CD8-positive, alpha-beta memory T cell (primary cell): ENCODE measurements at regions not wholly inside any gene's neighbourhood (a gene's known extent, or its start where the extent isn't known, plus 50 kb on each side); places are given as distances from the start of the nearest gene placed in this dataset.

Source experiments
- CTCF ChIA-PET: fragments of 350-600 bp; sonication (Branson Sonifier 250); formaldehyde crosslinking; loops from one replicate; lab custom pipeline; 2021; ENCODE audit warnings: antibody characterized with exemption; lab: Charles Lee
- POLR2A ChIA-PET: fragments of 350-600 bp; sonication (Branson Sonifier 250); formaldehyde crosslinking; loops from one replicate; lab custom pipeline; 2021; ENCODE audit warnings: antibody characterized with exemption; lab: Charles Lee
- DNase-seq, 5 donors: peaks; one replicate each; pipeline versions ENCODE4 v3.0.0 to v3.0.0-alpha.2; 2020 to 2022; ENCODE audit warnings: mixed read lengths in 1 of 5
- H3K27ac ChIP-seq: one replicate; pipeline ENCODE4 v1.7.0; 2013; ENCODE audit warnings: low read depth, mild to moderate bottlenecking, low read length, moderate library complexity
- H3K27me3 ChIP-seq: 2 replicates; pipeline ENCODE4 v1.7.0; 2013; ENCODE audit warnings: low read length, mild to moderate bottlenecking; ENCODE audit not compliant: insufficient read depth, poor library complexity, severe bottlenecking
- H3K36me3 ChIP-seq: 2 replicates; pipeline ENCODE4 v1.7.0; 2013; ENCODE audit warnings: mild to moderate bottlenecking, low read length, moderate library complexity; ENCODE audit not compliant: insufficient read depth
- H3K4me1 ChIP-seq: 2 replicates; pipeline ENCODE4 v1.7.0; 2013; ENCODE audit warnings: mild to moderate bottlenecking, low read length, moderate library complexity; ENCODE audit not compliant: insufficient read depth
- H3K4me3 ChIP-seq: 2 replicates; pipeline ENCODE4 v1.7.0; 2013; ENCODE audit warnings: mild to moderate bottlenecking, low read length
- H3K9me3 ChIP-seq: 2 replicates; pipeline ENCODE4 v1.7.0; 2013; ENCODE audit warnings: mild to moderate bottlenecking, low read length
- H3K27ac Mint-ChIP-seq, 8 donors: one replicate each; pipeline ENCODE4 v1.8.0; 2020 to 2021; ENCODE audit warnings: mixed read lengths in 8 of 8, mild to moderate bottlenecking in 6 of 8, inconsistent platforms in 3 of 8, moderate library complexity in 3 of 8
- H3K27me3 Mint-ChIP-seq, 2 donors: one replicate each; pipeline ENCODE4 v1.8.0; 2020 to 2021; ENCODE audit warnings: mixed read lengths in 2 of 2, mild to moderate bottlenecking in 1 of 2, moderate library complexity in 1 of 2
- H3K36me3 Mint-ChIP-seq, 3 donors: one replicate each; pipeline ENCODE4 v1.8.0; 2020 to 2021; ENCODE audit warnings: mixed read lengths in 3 of 3, inconsistent platforms in 1 of 3, mild to moderate bottlenecking in 1 of 3
- H3K4me1 Mint-ChIP-seq, 3 donors: one replicate each; pipeline ENCODE4 v1.8.0; 2020 to 2021; ENCODE audit warnings: mixed read lengths in 3 of 3, inconsistent platforms in 1 of 3, mild to moderate bottlenecking in 1 of 3
- H3K4me3 Mint-ChIP-seq, 7 donors: one replicate each; pipeline ENCODE4 v1.8.0; 2020 to 2021; ENCODE audit warnings: mixed read lengths in 7 of 7, mild to moderate bottlenecking in 6 of 7, moderate library complexity in 4 of 7, inconsistent platforms in 2 of 7
- H3K9me3 Mint-ChIP-seq, 5 donors: one replicate each; pipeline ENCODE4 v1.8.0; 2020 to 2022; ENCODE audit warnings: mixed read lengths in 5 of 5, mild to moderate bottlenecking in 3 of 5, moderate library complexity in 2 of 5, inconsistent platforms in 1 of 5

- DNase-seq: no peak
- H3K4me3 Mint-ChIP-seq: no peak overlapping the region
- H3K9me3 Mint-ChIP-seq: no peaks in the 10 kb centered on the region
- no peak overlapping the region for H3K27ac ChIP-seq
- no peaks in the 10 kb centered on the region for H3K4me1 ChIP-seq
- no peaks in the 10 kb centered on the region for H3K36me3 ChIP-seq
- H3K27me3 ChIP-seq: no peaks in the 10 kb centered on the region
- no peaks in the 10 kb centered on the region for H3K4me1 Mint-ChIP-seq
- H3K4me3 ChIP-seq: no peak overlapping the region
- peaks cover 0 to 21% of the 10 kb centered on the region in 2 donors for H3K27me3 Mint-ChIP-seq
- CTCF ChIA-PET: no interaction called here
- no peaks in the 10 kb centered on the region for H3K9me3 ChIP-seq
- no peak overlapping the region for H3K27ac Mint-ChIP-seq
- POLR2A ChIA-PET: no interaction called here
- no peaks in the 10 kb centered on the region for H3K36me3 Mint-ChIP-seq
These were observed 177.7 kb upstream of the CDYL start for GRCh38 chr6:4598384-4598995.

DNA sequence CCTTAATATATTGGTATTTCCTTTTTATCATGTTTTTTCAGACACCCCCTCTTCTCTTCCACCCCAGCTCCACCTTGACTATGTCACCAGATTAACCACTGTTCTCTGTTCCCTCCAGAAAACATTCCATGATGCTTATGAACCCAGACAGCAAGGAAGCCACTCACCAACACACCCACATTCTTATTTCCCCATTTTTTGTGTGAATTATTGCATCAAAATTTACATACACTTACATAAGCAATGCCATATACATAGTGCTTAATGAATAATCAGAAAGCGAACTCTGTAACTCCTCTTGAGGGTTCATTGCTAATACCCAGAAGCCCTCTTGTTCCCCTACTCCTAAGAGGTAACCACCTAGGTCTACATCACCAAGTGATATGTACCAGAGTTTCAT lies 182.3 kb upstream of the CDYL start:
- H3K9me3 Mint-ChIP-seq: no peaks in the 10 kb centered on the region
- Histone ChIP-seq H3K27me3 (no peaks in the 10 kb centered on the region), H3K27ac (no peak overlapping the region), H3K36me3 (no peaks in the 10 kb centered on the region), H3K4me1 (no peaks in the 10 kb centered on the region), H3K4me3 (no peak overlapping the region), H3K9me3 (no peaks in the 10 kb centered on the region)
- no peaks in the 10 kb centered on the region for H3K4me1 Mint-ChIP-seq
- ChIA-PET POLR2A (no interaction called here), CTCF (no interaction called here)
- DNase-seq: no peak
- H3K27me3 Mint-ChIP-seq: peaks cover 0 to 16% of the 10 kb centered on the region in 2 donors
- no peaks in the 10 kb centered on the region for H3K36me3 Mint-ChIP-seq
- no peak overlapping the region for H3K4me3 Mint-ChIP-seq
- H3K27ac Mint-ChIP-seq: no peak overlapping the region

DNA sequence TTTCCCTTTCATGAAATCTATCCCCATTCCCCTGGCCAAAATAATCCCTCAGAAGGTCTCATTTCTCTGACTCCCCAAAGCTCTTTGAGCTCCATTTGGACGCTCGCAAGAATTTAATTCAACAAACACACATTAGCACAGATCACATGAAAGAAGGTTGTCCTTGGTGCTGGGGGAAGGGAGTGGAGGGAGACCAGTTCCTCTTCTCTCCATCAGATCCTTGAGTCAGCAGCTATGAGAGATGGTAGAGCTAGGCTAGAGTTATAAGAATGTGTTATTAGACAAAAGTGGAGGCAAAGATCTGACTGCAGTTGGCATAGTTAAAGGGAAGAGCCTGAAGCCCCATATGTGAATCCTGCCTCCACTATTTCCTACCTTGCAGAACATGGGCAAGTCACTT lies 184.2 kb upstream of the CDYL start:
- Mint-ChIP-seq H3K36me3 (no peaks in the 10 kb centered on the region), H3K4me3 (no peak overlapping the region), H3K27ac (peak overlapping the region in 1 of 8 donors; percentile 3), H3K9me3 (no peaks in the 10 kb centered on the region), H3K4me1 (no peaks in the 10 kb centered on the region), H3K27me3 (peaks cover 2 to 12% of the 10 kb centered on the region in 2 donors)
- Histone ChIP-seq H3K36me3 (no peaks in the 10 kb centered on the region), H3K4me3 (no peak overlapping the region), H3K27me3 (no peaks in the 10 kb centered on the region), H3K27ac (no peak overlapping the region), H3K4me1 (no peaks in the 10 kb centered on the region), H3K9me3 (no peaks in the 10 kb centered on the region)
- POLR2A ChIA-PET: no interaction called here
- CTCF ChIA-PET: no interaction called here
- DNase-seq: no peak

- H3K36me3 Mint-ChIP-seq: no peaks in the 10 kb centered on the region
- no peak overlapping the region for H3K27ac Mint-ChIP-seq
- DNase-seq: no peak
- no peaks in the 10 kb centered on the region for H3K4me1 Mint-ChIP-seq
- no peaks in the 10 kb centered on the region for H3K9me3 ChIP-seq
- no peaks in the 10 kb centered on the region for H3K27me3 ChIP-seq
- no peak overlapping the region for H3K27ac ChIP-seq
- H3K4me3 Mint-ChIP-seq: no peak overlapping the region
- no peaks in the 10 kb centered on the region for H3K36me3 ChIP-seq
- peaks cover 3 to 12% of the 10 kb centered on the region in 2 donors for H3K27me3 Mint-ChIP-seq
- H3K4me1 ChIP-seq: no peaks in the 10 kb centered on the region
- H3K9me3 Mint-ChIP-seq: no peaks in the 10 kb centered on the region
- ChIA-PET POLR2A (no interaction called here), CTCF (no interaction called here)
- no peak overlapping the region for H3K4me3 ChIP-seq
These were observed 185.0 kb upstream of the CDYL start for GRCh38 chr6:4591218-4591617.

GRCh38 chr6:4589295-4589694 lies 186.9 kb upstream of the CDYL start:
- ChIA-PET CTCF (no interaction called here), POLR2A (no interaction called here)
- no peaks in the 10 kb centered on the region for H3K27me3 ChIP-seq
- no peak for DNase-seq
- no peaks in the 10 kb centered on the region for H3K36me3 ChIP-seq
- H3K9me3 ChIP-seq: no peaks in the 10 kb centered on the region
- Mint-ChIP-seq H3K4me3 (no peak overlapping the region), H3K4me1 (no peaks in the 10 kb centered on the region), H3K27ac (no peak overlapping the region), H3K36me3 (no peaks in the 10 kb centered on the region), H3K27me3 (peaks cover 5 to 17% of the 10 kb centered on the region in 2 donors), H3K9me3 (no peaks in the 10 kb centered on the region)
- H3K4me3 ChIP-seq: no peak overlapping the region
- H3K4me1 ChIP-seq: no peaks in the 10 kb centered on the region
- H3K27ac ChIP-seq: no peak overlapping the region

GRCh38 chr6:4588581-4588980 lies 187.6 kb upstream of the CDYL start:
- H3K36me3 Mint-ChIP-seq: no peaks in the 10 kb centered on the region
- Histone ChIP-seq H3K27ac (no peak overlapping the region), H3K4me3 (no peak overlapping the region), H3K27me3 (no peaks in the 10 kb centered on the region), H3K9me3 (no peaks in the 10 kb centered on the region), H3K36me3 (no peaks in the 10 kb centered on the region), H3K4me1 (no peaks in the 10 kb centered on the region)
- H3K27me3 Mint-ChIP-seq: peaks cover 5 to 17% of the 10 kb centered on the region in 2 donors
- DNase-seq: no peak
- no peaks in the 10 kb centered on the region for H3K9me3 Mint-ChIP-seq
- CTCF ChIA-PET: no interaction called here
- POLR2A ChIA-PET: no interaction called here
- no peak overlapping the region for H3K4me3 Mint-ChIP-seq
- H3K4me1 Mint-ChIP-seq: peaks cover 0 to 3% (median 0%) of the 10 kb centered on the region in 3 donors
- H3K27ac Mint-ChIP-seq: no peak overlapping the region

DNA sequence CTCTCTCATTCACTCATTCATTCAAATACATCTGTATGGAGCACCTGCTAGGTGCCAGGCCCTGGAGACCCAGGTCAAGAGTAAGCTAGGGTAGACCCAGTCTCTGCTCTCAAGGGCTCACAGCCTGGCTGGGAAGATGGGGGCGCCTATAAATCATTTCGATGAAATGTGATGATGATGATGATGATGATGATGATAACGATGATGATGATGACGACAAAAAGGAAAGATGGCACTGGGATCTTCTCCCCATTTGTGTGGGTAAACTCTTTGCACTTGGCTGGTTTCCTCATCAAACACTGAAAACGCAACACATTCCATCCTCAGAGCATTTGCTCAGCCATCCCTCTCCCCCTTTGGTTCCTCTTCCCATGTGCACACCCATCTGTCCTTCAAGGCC lies 188.0 kb upstream of the CDYL start:
- no peaks in the 10 kb centered on the region for H3K4me1 ChIP-seq
- Mint-ChIP-seq H3K4me3 (no peak overlapping the region), H3K36me3 (no peaks in the 10 kb centered on the region), H3K4me1 (peaks cover 0 to 4% (median 0%) of the 10 kb centered on the region in 3 donors), H3K27ac (peak overlapping the region in 1 of 8 donors; percentile 59), H3K9me3 (no peaks in the 10 kb centered on the region), H3K27me3 (peaks cover 5 to 17% of the 10 kb centered on the region in 2 donors)
- no peaks in the 10 kb centered on the region for H3K36me3 ChIP-seq
- H3K9me3 ChIP-seq: no peaks in the 10 kb centered on the region
- H3K4me3 ChIP-seq: no peak overlapping the region
- no peaks in the 10 kb centered on the region for H3K27me3 ChIP-seq
- no peak for DNase-seq
- CTCF ChIA-PET: no interaction called here
- H3K27ac ChIP-seq: no peak overlapping the region
- POLR2A ChIA-PET: no interaction called here

- Histone ChIP-seq H3K27me3 (no peaks in the 10 kb centered on the region), H3K9me3 (no peaks in the 10 kb centered on the region), H3K27ac (no peak overlapping the region), H3K4me1 (no peaks in the 10 kb centered on the region), H3K4me3 (no peak overlapping the region), H3K36me3 (no peaks in the 10 kb centered on the region)
- Mint-ChIP-seq H3K9me3 (no peaks in the 10 kb centered on the region), H3K4me3 (no peak overlapping the region), H3K27me3 (peaks cover 5 to 17% of the 10 kb centered on the region in 2 donors), H3K27ac (no peak overlapping the region), H3K4me1 (peaks cover 0 to 4% (median 0%) of the 10 kb centered on the region in 3 donors), H3K36me3 (no peaks in the 10 kb centered on the region)
- ChIA-PET CTCF (no interaction called here), POLR2A (no interaction called here)
- no peak for DNase-seq
These were observed 189.0 kb upstream of the CDYL start for GRCh38 chr6:4587171-4587570.
